ENCODE measurements at regions not wholly inside any gene's neighbourhood (a gene's known extent, or its start where the extent isn't known, plus 50 kb on each side); places are given as distances from the start of the nearest gene placed in this dataset.

- CTCF ChIA-PET, result no interaction called here
- dilution Hi-C loops (cut with MboI; ENCODE audit: extremely low pct_ligation_motif_present, low sequenced_read_pairs) (no loop called here), intact Hi-C loops (cut with micrococcal nuclease) (no loop called here)
- H2AFZ ChIP-seq (ENCODE audit: low read depth, low read length), result no peak overlapping the region
- H3K4me1 ChIP-seq (ENCODE audit: control insufficient read depth, extremely low read depth, insufficient read depth, low read length), result no peaks in the 10 kb centered on the region
- no peaks in the 10 kb centered on the region for H3K9me3 ChIP-seq (replicated peaks; ENCODE audit: control insufficient read depth, insufficient read depth, low read length)
- H3K79me2 ChIP-seq (ENCODE audit: control insufficient read depth, insufficient read depth, low read length), result no peaks in the 10 kb centered on the region
- H3K27ac ChIP-seq (ENCODE audit: insufficient read depth, low read depth, low read length), result no peak overlapping the region
- H3K4me2 ChIP-seq (ENCODE audit: insufficient read depth, low read length), result no peak overlapping the region
- no peak for DNase-seq (ENCODE audit: low read depth, low spot score)
- no peaks in the 10 kb centered on the region for H3K9me1 ChIP-seq (replicated peaks; ENCODE audit: control insufficient read depth, extremely low read depth, insufficient read depth, low read length)
- no peaks in the 10 kb centered on the region for H3K27me3 ChIP-seq (ENCODE audit: control insufficient read depth in 2 of 2, insufficient read depth in 2 of 2, low read length in 2 of 2)
- H3K4me3 ChIP-seq (replicated peaks in 1 of 3; ENCODE audit: insufficient read depth in 1 of 3, low read depth in 1 of 3, low read length in 3 of 3), result no peak overlapping the region
- TF ChIP-seq POLR2AphosphoS5 (IDR thresholded peaks at IDR 0.05; ENCODE audit: insufficient read depth, low read depth, low read length) (no peak), MYC (IDR thresholded peaks at IDR 0.05; ENCODE audit: low read depth, low read length) (no peak), JUN (IDR thresholded peaks at IDR 0.05; ENCODE audit: borderline replicate concordance, insufficient read depth, insufficient read length, low read depth) (no peak)
- H4K20me1 ChIP-seq (replicated peaks; ENCODE audit: control insufficient read depth, extremely low read depth, insufficient read depth, low read length), result no peaks in the 10 kb centered on the region
- no peak for FAIRE-seq
- POLR2A ChIA-PET, result no interaction called here
- H3K36me3 ChIP-seq (ENCODE audit: control insufficient read depth in 2 of 2, extremely low read depth in 1 of 2, insufficient read depth in 2 of 2, low read length in 2 of 2), result no peaks in the 10 kb centered on the region
- H3K9ac ChIP-seq (replicated peaks; ENCODE audit: extremely low read depth, insufficient read depth, low read length), result no peak overlapping the region
- BruUV-seq (replicated peaks), result no TSS peak
Measured at GRCh38 chr7:135853499-135853898, 104.9 kb upstream of the FAM180A start.

DNA sequence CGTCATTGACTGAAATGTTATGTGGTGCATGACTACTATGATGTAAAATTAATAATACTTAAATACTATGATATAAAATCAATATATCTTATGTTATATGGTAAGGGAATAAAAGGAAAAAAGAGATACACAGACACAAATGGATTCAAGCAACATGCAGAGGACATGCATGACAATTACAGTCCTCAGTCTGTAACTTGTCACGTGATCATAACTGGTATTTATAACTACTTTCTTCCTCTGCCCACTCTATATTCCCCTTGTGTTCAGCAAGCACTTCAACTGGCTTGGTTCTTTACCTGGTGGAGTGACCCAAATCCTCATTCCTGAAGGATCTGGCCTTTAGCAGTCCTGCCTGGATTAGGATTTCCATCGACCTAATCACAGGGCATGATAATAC lies 104.4 kb upstream of the FAM180A start:
- H3K27ac ChIP-seq (ENCODE audit: insufficient read depth, low read depth, low read length), result no peak overlapping the region
- no TSS peak for BruUV-seq (replicated peaks)
- no peaks in the 10 kb centered on the region for H3K4me1 ChIP-seq (ENCODE audit: control insufficient read depth, extremely low read depth, insufficient read depth, low read length)
- dilution Hi-C loops (cut with MboI; ENCODE audit: extremely low pct_ligation_motif_present, low sequenced_read_pairs), result no loop called here
- FAIRE-seq (no peak), DNase-seq (ENCODE audit: low read depth, low spot score) (no peak)
- no peaks in the 10 kb centered on the region for H3K9me3 ChIP-seq (replicated peaks; ENCODE audit: control insufficient read depth, insufficient read depth, low read length)
- H3K36me3 ChIP-seq (ENCODE audit: control insufficient read depth in 2 of 2, extremely low read depth in 1 of 2, insufficient read depth in 2 of 2, low read length in 2 of 2), result no peaks in the 10 kb centered on the region
- H3K27me3 ChIP-seq (ENCODE audit: control insufficient read depth in 2 of 2, insufficient read depth in 2 of 2, low read length in 2 of 2), result no peaks in the 10 kb centered on the region
- no peaks in the 10 kb centered on the region for H3K79me2 ChIP-seq (ENCODE audit: control insufficient read depth, insufficient read depth, low read length)
- H3K4me3 ChIP-seq (replicated peaks in 1 of 3; ENCODE audit: insufficient read depth in 1 of 3, low read depth in 1 of 3, low read length in 3 of 3), result no peak overlapping the region
- intact Hi-C loops (cut with micrococcal nuclease), result no loop called here
- no peak overlapping the region for H3K4me2 ChIP-seq (ENCODE audit: insufficient read depth, low read length)
- CTCF ChIA-PET, result no interaction called here
- POLR2A ChIA-PET, result no interaction called here
- no peak for TF ChIP-seq POLR2AphosphoS5 (IDR thresholded peaks at IDR 0.05; ENCODE audit: insufficient read depth, low read depth, low read length)
- TF ChIP-seq MYC (IDR thresholded peaks at IDR 0.05; ENCODE audit: low read depth, low read length), result no peak
- TF ChIP-seq GATA2 (IDR thresholded peaks at IDR 0.05; ENCODE audit: insufficient read depth, insufficient read length, low read depth, low read length), result no peak
- no peak for TF ChIP-seq FOS (IDR thresholded peaks at IDR 0.05; ENCODE audit: borderline replicate concordance, insufficient read depth, low read length)
- TF ChIP-seq JUN (IDR thresholded peaks at IDR 0.05; ENCODE audit: borderline replicate concordance, insufficient read depth, insufficient read length, low read depth), result no peak
- TF ChIP-seq, protein P1, sequence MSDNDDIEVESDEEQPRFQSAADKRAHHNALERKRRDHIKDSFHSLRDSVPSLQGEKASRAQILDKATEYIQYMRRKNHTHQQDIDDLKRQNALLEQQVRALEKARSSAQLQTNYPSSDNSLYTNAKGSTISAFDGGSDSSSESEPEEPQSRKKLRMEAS (IDR thresholded peaks at IDR 0.05; ENCODE audit: insufficient read depth, insufficient read length), result no peak
- no peak for TF ChIP-seq POLR2A (IDR thresholded peaks at IDR 0.05; ENCODE audit: low read depth, low read length)
- no peak for TF ChIP-seq CTCF (IDR thresholded peaks at IDR 0.05; ENCODE audit: extremely low read depth in 1 of 2, insufficient read depth in 1 of 2, low read depth in 1 of 2, low read length in 2 of 2)
- TF ChIP-seq EZH2 (IDR thresholded peaks at IDR 0.05; ENCODE audit: borderline replicate concordance, low read depth, low read length, severe bottlenecking), result no peak
- H4K20me1 ChIP-seq (replicated peaks; ENCODE audit: control insufficient read depth, extremely low read depth, insufficient read depth, low read length), result no peaks in the 10 kb centered on the region
- no peak overlapping the region for H3K9ac ChIP-seq (replicated peaks; ENCODE audit: extremely low read depth, insufficient read depth, low read length)
- no peaks in the 10 kb centered on the region for H3K9me1 ChIP-seq (replicated peaks; ENCODE audit: control insufficient read depth, extremely low read depth, insufficient read depth, low read length)
- H2AFZ ChIP-seq (ENCODE audit: low read depth, low read length), result no peak overlapping the region
